Vagina (tissue), 2 donors: ENCODE measurements at regions not wholly inside any gene's neighbourhood (a gene's known extent, or its start where the extent isn't known, plus 50 kb on each side); places are given as distances from the start of the nearest gene placed in this dataset.
"Not testable (repeated sequence)": the region's sequence is repeated elsewhere in the genome, so short reads cannot be mapped to it uniquely, and the experiment has no call there.

Experiments used
- DNase-seq, 2 donors: peaks; one replicate each; pipeline ENCODE4 v3.0.0-alpha.2; 2017; ENCODE audit errors: extremely low spot score in 2 of 2
- H3K27ac ChIP-seq: fragments of 200-600 bp; sonication (generic); one replicate; pipeline ENCODE4 v1.5.1; 2019
- H3K27me3 ChIP-seq: fragments of 200-600 bp; sonication (generic); one replicate; pipeline ENCODE4 v1.5.1; 2019
- H3K36me3 ChIP-seq, 2 donors: fragments of 200-600 bp; sonication (generic); one replicate each; pipeline ENCODE4 v1.5.1; 2017 to 2019
- H3K4me1 ChIP-seq: fragments of 200-600 bp; sonication (generic); one replicate; pipeline ENCODE4 v1.5.1; 2019
- H3K4me3 ChIP-seq, 2 donors: fragments of 200-600 bp; sonication (generic); 1 replicate in 1 of 2; 2 replicates in 1 of 2; pipeline ENCODE4 v1.5.1; 2016 to 2019
- H3K9me3 ChIP-seq: fragments of 200-600 bp; sonication (generic); one replicate; pipeline ENCODE4 v1.5.1; 2019
- CTCF ChIP-seq, 3 experiments: fragments of 450-650 bp in 2 of 3; fragments of 200-600 bp in 1 of 3; sonication (generic) in 1 of 3; IDR thresholded peaks; one replicate each; pipeline ENCODE4 v1.5.1; 2017 to 2019; ENCODE audit warnings: antibody characterized with exemption in 3 of 3, mild to moderate bottlenecking in 2 of 3, moderate library complexity in 2 of 3
- POLR2A ChIP-seq, 2 donors: fragments of 450-650 bp; IDR thresholded peaks; one replicate each; pipeline ENCODE4 v1.6.1; 2017; ENCODE audit warnings: antibody characterized with exemption in 2 of 2, mild to moderate bottlenecking in 2 of 2, moderate library complexity in 2 of 2
- POLR2AphosphoS5 ChIP-seq, 2 donors: sonication (generic); formaldehyde crosslinking; IDR thresholded peaks; one replicate each; pipeline ENCODE4 v1.9.0; 2017; ENCODE audit warnings: antibody characterized with exemption in 2 of 2, mild to moderate bottlenecking in 2 of 2, low read depth in 1 of 2; ENCODE audit not compliant: insufficient read depth in 1 of 2
- intact Hi-C: fragments of 100-400 bp; cut with DNase I; formaldehyde crosslinking; loops from one replicate; pipeline ENCODE4 v1.15.1; 2023

DNA sequence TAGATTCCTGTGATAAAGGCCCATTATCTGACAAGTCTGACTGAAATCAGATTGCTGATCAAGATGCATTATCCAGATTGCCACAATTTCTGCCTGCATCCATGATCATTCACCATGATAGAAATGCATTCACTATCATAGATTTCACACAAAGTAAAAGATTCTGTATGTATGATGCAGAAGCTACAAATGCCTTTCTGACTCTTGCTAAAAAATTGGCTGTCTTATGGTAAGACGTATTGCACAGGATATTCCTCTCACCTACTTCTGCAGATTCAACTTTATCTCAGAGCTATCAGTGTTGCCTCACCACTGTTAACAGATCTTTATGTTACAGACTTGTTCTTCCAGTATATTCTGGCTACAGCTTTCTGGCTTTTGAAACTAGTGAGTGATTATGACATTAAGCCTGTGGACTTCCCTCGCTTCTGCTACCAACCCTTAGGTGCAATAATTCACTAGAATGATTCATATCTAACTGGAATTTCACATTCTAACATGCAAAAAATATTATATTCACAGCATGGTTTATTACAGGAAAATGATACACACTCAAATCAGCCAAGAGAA lies 955.3 kb downstream of the EPHA3 start:
- peaks cover 16% of the 10 kb centered on the region for H3K4me1 ChIP-seq
- H3K4me3 ChIP-seq, result no peak overlapping the region
- H3K27ac ChIP-seq, result no peak overlapping the region
- intact Hi-C loops, result no loop called here
- H3K9me3 ChIP-seq, result no peaks in the 10 kb centered on the region
- TF ChIP-seq CTCF (IDR thresholded peaks at IDR 0.05), result no peak
- no peak for TF ChIP-seq POLR2AphosphoS5 (IDR thresholded peaks at IDR 0.05; ENCODE audit: insufficient read depth in 1 of 2, low read depth in 1 of 2)
- TF ChIP-seq POLR2A (IDR thresholded peaks at IDR 0.05), result no peak
- DNase-seq, result no peak
- H3K36me3 ChIP-seq, result no peaks in the 10 kb centered on the region
- H3K27me3 ChIP-seq, result no peaks in the 10 kb centered on the region

- no peaks in the 10 kb centered on the region for H3K27me3 ChIP-seq
- DNase-seq, result no peak
- intact Hi-C loops, result no loop called here
- H3K9me3 ChIP-seq, result no peaks in the 10 kb centered on the region
- no peaks in the 10 kb centered on the region for H3K36me3 ChIP-seq
- no peak overlapping the region for H3K27ac ChIP-seq
- H3K4me3 ChIP-seq, result no peak overlapping the region
- H3K4me1 ChIP-seq, result no peaks in the 10 kb centered on the region
- no peak for TF ChIP-seq POLR2A (IDR thresholded peaks at IDR 0.05)
- TF ChIP-seq CTCF (IDR thresholded peaks at IDR 0.05), result no peak
- no peak for TF ChIP-seq POLR2AphosphoS5 (IDR thresholded peaks at IDR 0.05; ENCODE audit: insufficient read depth in 1 of 2, low read depth in 1 of 2)
Measured at GRCh38 chr3:90068783-90069182, 961.4 kb downstream of the EPHA3 start.

DNA sequence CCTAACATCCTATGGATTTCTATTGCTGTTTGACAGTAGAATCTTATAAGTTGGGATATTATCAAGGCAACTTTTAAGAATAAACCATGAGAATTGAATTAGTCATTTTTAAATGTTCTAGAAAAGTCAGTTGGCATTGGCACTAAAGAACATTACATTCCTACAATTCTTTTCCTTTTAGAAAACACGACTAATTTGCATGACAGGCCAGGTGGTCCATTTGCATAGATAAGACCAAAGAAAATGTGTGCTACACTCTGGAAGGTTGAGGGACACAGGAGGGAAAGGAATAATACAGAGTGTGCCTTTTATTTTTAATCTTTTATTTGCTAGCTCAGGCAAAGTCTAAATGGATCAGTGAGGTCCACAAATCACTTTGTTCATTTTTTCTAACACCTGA lies 962.3 kb downstream of the EPHA3 start:
- intact Hi-C loops, result no loop called here
- TF ChIP-seq POLR2A (IDR thresholded peaks at IDR 0.05), result no peak
- no peak for TF ChIP-seq POLR2AphosphoS5 (IDR thresholded peaks at IDR 0.05; ENCODE audit: insufficient read depth in 1 of 2, low read depth in 1 of 2)
- no peak for TF ChIP-seq CTCF (IDR thresholded peaks at IDR 0.05)
- Histone ChIP-seq H3K9me3 (no peaks in the 10 kb centered on the region), H3K4me3 (no peak overlapping the region), H3K27ac (no peak overlapping the region), H3K4me1 (no peaks in the 10 kb centered on the region), H3K36me3 (no peaks in the 10 kb centered on the region), H3K27me3 (no peaks in the 10 kb centered on the region)
- no peak for DNase-seq

GRCh38 chr3:90076136-90076535 lies 968.7 kb downstream of the EPHA3 start:
- Histone ChIP-seq H3K4me1 (no peaks in the 10 kb centered on the region), H3K27ac (no peak overlapping the region), H3K9me3 (no peaks in the 10 kb centered on the region), H3K4me3 (no peak overlapping the region), H3K36me3 (no peaks in the 10 kb centered on the region), H3K27me3 (no peaks in the 10 kb centered on the region)
- DNase-seq, result no peak
- intact Hi-C loops, result no loop called here
- TF ChIP-seq POLR2A (IDR thresholded peaks at IDR 0.05), result no peak
- TF ChIP-seq CTCF (IDR thresholded peaks at IDR 0.05), result no peak
- no peak for TF ChIP-seq POLR2AphosphoS5 (IDR thresholded peaks at IDR 0.05; ENCODE audit: insufficient read depth in 1 of 2, low read depth in 1 of 2)

- no peak for DNase-seq
- Histone ChIP-seq H3K27me3 (no peaks in the 10 kb centered on the region), H3K4me1 (no peaks in the 10 kb centered on the region), H3K9me3 (no peaks in the 10 kb centered on the region), H3K36me3 (no peaks in the 10 kb centered on the region), H3K4me3 (no peak overlapping the region), H3K27ac (no peak overlapping the region)
- intact Hi-C loops, result no loop called here
- no peak for TF ChIP-seq POLR2A (IDR thresholded peaks at IDR 0.05)
- no peak for TF ChIP-seq POLR2AphosphoS5 (IDR thresholded peaks at IDR 0.05; ENCODE audit: insufficient read depth in 1 of 2, low read depth in 1 of 2)
- TF ChIP-seq CTCF (IDR thresholded peaks at IDR 0.05), result no peak
Measured at GRCh38 chr3:90080988-90081387, 973.6 kb downstream of the EPHA3 start.

DNA sequence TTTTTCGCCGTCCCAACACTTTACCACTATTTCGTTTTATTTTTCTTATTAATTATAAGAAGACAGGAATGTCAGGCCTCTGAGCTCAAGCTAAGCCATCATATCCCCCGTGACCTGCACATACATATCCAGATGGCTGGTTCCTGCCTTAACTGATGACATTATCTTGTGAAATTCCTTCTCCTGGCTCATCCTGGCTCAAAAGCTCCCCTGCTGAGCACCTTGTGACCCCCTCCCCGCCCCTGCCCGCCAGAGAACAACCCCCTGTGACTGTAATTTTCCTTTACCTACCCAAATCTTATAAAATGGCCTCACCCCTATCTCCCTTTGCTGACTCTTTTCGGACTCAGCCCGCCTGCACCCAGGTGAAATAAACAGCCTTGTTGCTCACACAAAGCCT lies 978.9 kb downstream of the EPHA3 start:
- DNase-seq, H3K27me3 ChIP-seq, H3K36me3 ChIP-seq, intact Hi-C loops, H3K4me1 ChIP-seq, H3K27ac ChIP-seq, H3K4me3 ChIP-seq, H3K9me3 ChIP-seq: not testable (repeated sequence)
